OCI-LY1 (cell line): ENCODE measurements at regions not wholly inside any gene's neighbourhood (a gene's known extent, or its start where the extent isn't known, plus 50 kb on each side); places are given as distances from the start of the nearest gene placed in this dataset.

Source experiments
- CTCF ChIP-seq: fragments of 200-600 bp; sonication (generic), shearing (Covaris generic); IDR thresholded peaks from 2 replicates; pipeline ENCODE4 v1.5.1; 2017; ENCODE audit warnings: mild to moderate bottlenecking, antibody characterized with exemption, low read length, moderate library complexity, mixed read lengths
- EZH2 ChIP-seq: fragments of 200-600 bp; sonication (generic), shearing (Covaris generic); IDR thresholded peaks from 2 replicates; pipeline ENCODE4 v1.8.0; 2017; ENCODE audit warnings: borderline replicate concordance, mixed run types, mild to moderate bottlenecking, antibody characterized with exemption, low read length, moderate library complexity, mixed read lengths

- TF ChIP-seq EZH2 (no peak), CTCF (no peak)
Observed at GRCh38 chr5:3011764-3012017, 260.2 kb upstream of the IRX2 start.
